GF-D8 (cell line): ENCODE measurements at regions not wholly inside any gene's neighbourhood (a gene's known extent, or its start where the extent isn't known, plus 50 kb on each side); places are given as distances from the start of the nearest gene placed in this dataset.
A peak's percentile ranks its signal among the peaks of the same experiment; 100 is the strongest.

Experiments
- DNase-seq: peaks from one replicate; lab custom pipeline; 2025; lab: John Stamatoyannopoulos, UW

DNA sequence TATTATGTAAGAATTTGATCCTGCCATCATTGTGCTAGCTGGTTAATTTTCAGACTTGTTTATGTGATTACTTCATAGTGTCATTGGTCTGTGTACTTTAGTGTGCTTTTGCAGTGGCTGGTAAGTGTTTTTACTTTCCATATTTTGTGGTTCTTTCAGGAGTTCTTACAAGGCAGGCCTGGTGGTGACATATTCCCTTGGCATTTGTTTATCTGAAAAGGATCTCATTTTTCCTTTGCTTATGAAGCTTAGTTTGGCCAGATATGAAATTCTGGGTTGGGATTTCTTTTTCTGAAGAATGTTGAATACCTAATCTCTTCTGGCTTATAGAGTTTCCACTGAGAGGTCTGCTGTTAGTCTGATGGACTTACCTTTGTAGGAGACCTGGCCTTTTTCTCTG is 72.8 kb upstream of the MC4R start:
- DNase-seq: no peak

DNA sequence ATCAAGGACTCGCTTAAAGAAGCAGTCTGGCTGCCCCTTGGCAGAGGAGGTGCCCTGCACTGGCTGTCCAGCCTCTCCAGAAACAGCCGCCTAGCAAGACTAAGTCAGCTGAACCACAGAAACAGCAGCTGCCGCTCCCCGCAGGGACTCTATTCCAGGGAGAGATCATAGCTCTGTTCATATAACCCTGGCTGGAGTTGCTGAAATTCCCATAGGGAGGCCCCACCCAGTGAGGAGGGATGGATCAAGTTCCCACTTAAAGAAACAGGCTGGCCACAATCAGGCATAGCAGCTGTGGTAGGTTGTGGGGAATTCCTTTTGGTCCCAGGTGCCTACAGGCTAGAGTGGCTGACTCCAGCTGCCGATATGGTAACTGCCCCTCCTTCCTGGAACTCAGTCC is 74.2 kb upstream of the MC4R start:
- DNase-seq: no peak

- DNase-seq: no peak
Measured at GRCh38 chr18:60448487-60449267, 76.1 kb upstream of the MC4R start.

GRCh38 chr18:60452421-60452820 is 79.8 kb upstream of the MC4R start:
- no peak for DNase-seq

DNA sequence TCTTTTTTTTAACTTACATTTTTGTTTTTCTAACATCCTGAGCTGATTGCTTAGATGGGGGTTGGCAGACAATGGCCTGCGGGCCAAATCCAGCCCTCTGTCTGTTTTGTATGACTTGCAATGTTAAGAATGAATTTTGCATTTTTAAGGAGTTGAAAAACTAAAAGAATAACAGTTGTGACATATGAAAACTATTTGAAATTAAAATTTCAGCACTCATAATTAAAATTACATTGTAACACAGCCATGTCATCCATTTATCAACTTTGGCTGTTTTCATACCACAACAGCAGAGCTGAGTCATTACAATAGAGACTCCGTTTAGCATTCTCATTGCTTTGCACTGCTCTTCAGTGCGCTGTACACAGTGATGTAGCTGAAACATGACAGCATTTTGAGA is 94.1 kb upstream of the MC4R start:
- DNase-seq: no peak

DNA sequence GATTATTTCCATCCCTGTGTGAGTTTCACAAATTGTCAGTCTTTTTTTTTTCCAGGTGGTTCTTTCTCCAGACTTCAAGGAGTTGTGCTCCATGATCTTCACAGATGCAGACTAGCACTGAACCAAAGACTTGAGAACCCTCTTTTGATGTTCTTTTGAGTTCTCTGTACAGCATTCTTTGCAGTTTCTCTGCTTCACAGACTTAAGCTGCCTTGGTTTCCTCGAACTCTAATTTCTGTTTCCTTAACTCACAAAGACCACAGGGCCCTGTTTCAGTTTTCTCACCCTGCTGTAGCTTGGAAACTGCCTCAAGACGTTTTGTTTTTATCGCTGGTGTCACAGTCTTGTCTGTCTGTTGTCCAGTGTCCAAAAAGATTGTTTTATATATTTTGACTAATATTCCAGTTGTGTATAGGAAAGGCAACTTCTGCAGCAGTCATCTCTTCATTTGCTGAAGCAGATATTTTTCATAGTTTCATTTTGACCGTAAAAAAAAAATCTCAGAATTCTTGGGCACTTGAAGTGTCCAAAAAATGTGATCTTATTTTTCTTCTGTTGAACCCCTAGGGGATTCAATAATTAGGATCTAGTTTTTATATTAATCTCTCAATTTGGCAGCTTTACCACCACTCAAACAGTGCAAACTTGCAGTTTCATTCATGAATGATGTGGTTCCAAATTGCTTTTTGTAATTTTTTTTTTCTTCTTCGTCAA is 97.0 kb upstream of the MC4R start:
- no peak for DNase-seq

GRCh38 chr18:60471652-60472051 is 99.1 kb upstream of the MC4R start:
- no peak for DNase-seq

DNA sequence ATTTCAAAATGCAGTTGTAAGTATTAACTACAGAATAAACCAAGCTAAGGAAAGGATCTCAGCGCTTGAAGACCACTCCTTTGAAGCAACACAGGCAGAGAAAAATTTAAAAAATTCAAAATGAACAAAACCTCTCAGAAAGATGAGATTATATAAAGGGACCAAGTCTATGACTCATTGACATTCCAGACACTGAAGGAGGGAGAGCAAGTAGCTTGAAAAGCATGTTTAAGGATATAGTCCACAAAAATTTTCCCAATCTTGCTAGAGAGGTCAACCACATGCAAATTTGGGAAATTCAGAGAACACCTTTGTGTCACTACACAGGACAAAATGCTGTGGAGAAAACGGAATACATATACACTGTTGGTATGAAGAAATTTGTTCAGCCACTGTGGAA is 112.6 kb upstream of the MC4R start:
- no peak for DNase-seq

GRCh38 chr18:60493066-60493465 is 120.5 kb upstream of the MC4R start:
- DNase-seq: no peak

- DNase-seq: no peak
Measured at GRCh38 chr18:60499675-60500074, 127.1 kb upstream of the MC4R start.

DNA sequence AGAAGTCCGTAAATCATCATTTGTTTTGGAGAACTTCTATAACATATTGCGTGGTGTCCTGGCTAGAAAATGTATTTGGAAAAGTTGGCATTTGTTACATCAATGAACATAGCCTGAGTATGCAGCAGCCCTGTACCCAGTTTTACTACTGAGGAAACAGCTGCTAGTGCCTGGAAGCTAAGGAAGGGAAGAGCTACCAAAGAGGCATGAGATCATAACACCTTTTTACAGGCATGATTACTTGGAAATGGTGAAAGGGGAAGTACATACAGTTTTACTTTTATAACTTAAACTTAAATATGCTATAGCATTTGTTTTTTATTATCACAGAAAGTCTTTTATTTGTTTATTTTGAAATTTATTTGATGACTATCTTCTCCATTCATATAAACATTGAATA is 128.4 kb upstream of the MC4R start:
- DNase-seq: no peak

- DNase-seq: no peak
Measured at GRCh38 chr18:60502591-60502990, 130.0 kb upstream of the MC4R start.

DNA sequence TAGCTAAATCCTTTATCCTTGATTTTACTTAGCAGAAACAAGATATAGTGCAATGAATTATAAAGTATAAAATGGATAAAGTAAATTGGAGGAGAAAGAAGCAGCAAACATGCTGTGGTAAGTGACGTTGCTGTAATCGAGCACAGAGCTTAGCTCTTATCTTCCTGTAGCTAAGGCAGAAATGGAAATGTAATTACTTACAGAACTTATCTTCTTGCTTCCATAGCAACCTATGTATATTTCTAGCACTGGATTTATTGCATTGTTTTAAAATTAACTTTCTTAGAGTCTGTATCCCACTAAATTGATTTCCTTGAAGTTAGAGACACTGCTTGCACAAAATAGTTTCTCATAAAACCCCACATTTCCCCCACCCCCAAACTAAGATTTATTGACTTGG is 130.6 kb upstream of the MC4R start:
- no peak for DNase-seq

- DNase-seq: no peak
Measured at GRCh38 chr18:60506190-60506589, 133.6 kb upstream of the MC4R start.

DNA sequence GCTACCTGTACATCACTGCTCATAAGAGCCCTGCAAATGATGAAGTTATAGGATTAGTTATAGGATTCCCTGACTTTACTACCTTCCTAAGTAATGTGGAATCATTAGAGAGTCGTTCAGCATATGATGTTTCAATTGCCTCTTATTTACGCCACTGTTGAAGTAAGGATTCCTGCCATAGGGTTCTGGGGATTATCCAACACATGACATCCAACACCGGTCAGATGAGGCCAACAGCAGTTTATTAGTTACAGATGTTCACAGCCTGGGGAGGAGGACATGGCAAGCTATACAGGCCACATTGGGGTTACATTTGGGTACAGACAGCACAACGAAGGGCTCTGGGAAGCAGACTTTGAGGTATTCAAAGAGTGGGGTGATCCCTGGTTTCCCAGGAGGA is 134.1 kb upstream of the MC4R start:
- no peak for DNase-seq

GRCh38 chr18:60508108-60508507 is 135.5 kb upstream of the MC4R start:
- no peak for DNase-seq

- DNase-seq: no peak
Measured at GRCh38 chr18:60534538-60534937, 162.0 kb upstream of the MC4R start.

DNA sequence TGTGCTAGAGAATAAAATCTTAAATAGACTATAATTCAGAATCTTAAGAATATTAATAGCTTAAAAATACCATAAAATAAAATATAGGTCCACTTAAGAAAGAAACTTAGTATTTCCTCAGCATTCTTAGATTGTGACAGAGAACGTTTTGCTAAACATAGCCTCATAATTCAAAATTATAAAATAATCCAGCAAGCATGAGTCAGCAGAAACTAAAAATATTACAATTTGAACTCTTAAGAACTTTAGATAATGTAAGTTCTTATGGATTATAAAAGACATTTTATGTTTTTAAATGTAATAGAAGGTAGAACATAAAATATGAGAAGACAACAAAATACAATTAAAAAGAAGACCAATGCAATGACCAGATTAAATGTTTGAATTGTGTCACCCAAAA is 164.5 kb upstream of the MC4R start:
- DNase-seq: no peak

- no peak for DNase-seq
Measured at GRCh38 chr18:60538891-60539290, 166.3 kb upstream of the MC4R start.

DNA sequence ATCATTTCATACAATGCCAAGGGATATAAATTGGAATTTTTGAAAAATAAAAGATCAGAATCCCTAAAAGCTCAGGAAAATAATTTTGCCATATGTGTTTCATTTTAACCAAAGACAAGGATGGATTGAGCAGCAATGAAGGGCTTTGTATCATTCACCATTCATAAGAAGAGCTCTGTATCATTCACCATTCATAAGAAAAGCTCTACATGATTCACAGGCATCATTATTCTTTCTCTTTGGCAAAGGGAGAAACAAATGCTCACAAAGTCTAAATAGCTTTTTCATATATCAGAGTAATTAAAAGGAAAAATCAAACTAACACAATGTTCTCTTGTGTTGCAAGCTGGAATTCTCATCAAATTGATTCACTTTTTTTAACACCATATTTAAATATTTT is 169.1 kb upstream of the MC4R start:
- no peak for DNase-seq

- DNase-seq: no peak
Measured at GRCh38 chr18:60543646-60544045, 171.1 kb upstream of the MC4R start.

- DNase-seq: peak; percentile 47
Measured at GRCh38 chr18:60549338-60549960, 176.9 kb upstream of the MC4R start.

GRCh38 chr18:60552948-60553347 is 180.4 kb upstream of the MC4R start:
- DNase-seq: no peak
